Coronary artery (tissue), 2 donors: ENCODE measurements at regions not wholly inside any gene's neighbourhood (a gene's known extent, or its start where the extent isn't known, plus 50 kb on each side); places are given as distances from the start of the nearest gene placed in this dataset.

Experiments
- DNase-seq: peaks from one replicate; pipeline ENCODE4 v3.0.0-alpha.2; 2017; ENCODE audit warnings: low spot score
- H3K27ac ChIP-seq, 2 donors: fragments of 200-600 bp; sonication (generic); one replicate each; pipeline ENCODE4 v1.5.1; 2016 to 2019
- H3K4me3 ChIP-seq: fragments of 200-600 bp; sonication (generic); 2 replicates; pipeline ENCODE4 v1.5.1; 2016; ENCODE audit warnings: mild to moderate bottlenecking, moderate library complexity
- TF ChIP-seq, protein P1 (sequence below): fragments of 200-600 bp; sonication (generic); IDR thresholded peaks from one replicate; pipeline ENCODE4 v1.5.1; 2019; ENCODE audit warnings: antibody characterized with exemption

DNA sequence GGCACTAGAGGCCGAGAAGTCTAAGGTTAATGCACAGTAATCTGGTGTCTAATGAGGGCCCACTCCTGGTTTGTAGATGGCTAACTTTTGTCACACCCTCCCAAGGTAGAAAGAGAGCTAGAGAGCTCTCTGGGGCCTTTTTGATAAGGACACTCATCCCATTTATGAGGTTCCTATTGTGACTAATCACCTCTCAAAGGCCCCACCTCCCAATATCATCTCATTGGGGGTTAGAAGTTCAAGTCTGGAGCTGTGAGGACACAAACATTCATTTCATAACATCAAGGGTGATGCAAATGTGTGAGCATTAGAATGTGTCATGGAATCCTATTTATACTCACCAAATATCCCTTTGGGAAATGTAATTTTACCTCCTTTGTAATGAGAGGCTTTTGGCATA is 79.2 kb upstream of the SLC10A2 start:
- TF ChIP-seq, protein P1, sequence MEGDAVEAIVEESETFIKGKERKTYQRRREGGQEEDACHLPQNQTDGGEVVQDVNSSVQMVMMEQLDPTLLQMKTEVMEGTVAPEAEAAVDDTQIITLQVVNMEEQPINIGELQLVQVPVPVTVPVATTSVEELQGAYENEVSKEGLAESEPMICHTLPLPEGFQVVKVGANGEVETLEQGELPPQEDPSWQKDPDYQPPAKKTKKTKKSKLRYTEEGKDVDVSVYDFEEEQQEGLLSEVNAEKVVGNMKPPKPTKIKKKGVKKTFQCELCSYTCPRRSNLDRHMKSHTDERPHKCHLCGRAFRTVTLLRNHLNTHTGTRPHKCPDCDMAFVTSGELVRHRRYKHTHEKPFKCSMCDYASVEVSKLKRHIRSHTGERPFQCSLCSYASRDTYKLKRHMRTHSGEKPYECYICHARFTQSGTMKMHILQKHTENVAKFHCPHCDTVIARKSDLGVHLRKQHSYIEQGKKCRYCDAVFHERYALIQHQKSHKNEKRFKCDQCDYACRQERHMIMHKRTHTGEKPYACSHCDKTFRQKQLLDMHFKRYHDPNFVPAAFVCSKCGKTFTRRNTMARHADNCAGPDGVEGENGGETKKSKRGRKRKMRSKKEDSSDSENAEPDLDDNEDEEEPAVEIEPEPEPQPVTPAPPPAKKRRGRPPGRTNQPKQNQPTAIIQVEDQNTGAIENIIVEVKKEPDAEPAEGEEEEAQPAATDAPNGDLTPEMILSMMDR, result no peak
- Histone ChIP-seq H3K4me3 (no peak overlapping the region), H3K27ac (no peak overlapping the region)
- DNase-seq, result no peak

- no peak overlapping the region for H3K4me3 ChIP-seq
- DNase-seq, result no peak
- no peak overlapping the region for H3K27ac ChIP-seq
- TF ChIP-seq, protein P1, result no peak
Observed at GRCh38 chr13:103143432-103143831, 77.2 kb upstream of the SLC10A2 start.

DNA sequence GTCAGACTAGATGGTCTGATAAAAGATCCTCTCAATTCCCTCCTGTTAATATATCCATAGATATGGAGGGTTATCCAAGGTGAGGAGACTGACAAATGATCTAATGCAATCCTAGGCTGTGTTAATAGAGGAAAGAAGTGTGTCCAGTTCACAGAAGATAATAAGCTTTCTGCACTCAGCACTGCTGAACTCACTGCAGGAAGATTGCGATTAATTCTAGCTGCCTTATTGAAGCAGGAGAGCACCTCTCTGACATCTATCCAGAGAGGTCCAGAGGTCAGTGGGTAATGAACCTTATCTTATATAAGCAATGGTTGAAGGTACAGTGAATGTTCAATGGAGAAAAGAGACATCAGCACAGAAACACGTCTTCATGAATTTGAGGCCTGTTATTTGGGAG is 75.9 kb upstream of the SLC10A2 start:
- no peak overlapping the region for H3K27ac ChIP-seq
- H3K4me3 ChIP-seq, result no peak overlapping the region
- no peak for DNase-seq
- TF ChIP-seq, protein P1, result no peak

- no peak overlapping the region for H3K4me3 ChIP-seq
- no peak overlapping the region for H3K27ac ChIP-seq
- TF ChIP-seq, protein P1, result no peak
- no peak for DNase-seq
Observed at GRCh38 chr13:103140001-103140671, 73.9 kb upstream of the SLC10A2 start.

GRCh38 chr13:103134271-103134670 is 68.1 kb upstream of the SLC10A2 start:
- DNase-seq, result no peak
- TF ChIP-seq, protein P1, result no peak
- Histone ChIP-seq H3K4me3 (no peak overlapping the region), H3K27ac (no peak overlapping the region)

DNA sequence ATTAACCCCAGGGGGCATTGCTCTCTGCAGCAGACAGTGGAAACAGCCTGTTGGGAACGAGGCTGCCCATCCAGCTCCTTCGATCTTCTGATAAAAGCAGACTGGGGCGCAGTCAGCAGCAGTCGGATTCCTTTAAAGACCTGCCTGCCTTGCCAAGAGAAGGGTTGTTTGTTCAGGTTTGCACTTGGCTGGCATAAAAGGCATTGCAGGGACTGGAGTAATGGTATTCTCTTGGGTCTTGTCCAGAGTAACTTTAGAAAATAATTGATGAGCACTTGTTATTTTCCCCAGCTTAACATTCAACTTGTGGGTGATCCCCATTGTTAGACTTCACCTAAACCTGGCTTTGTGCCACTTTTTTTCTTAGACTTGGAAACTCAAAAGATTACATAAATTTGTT is 67.3 kb upstream of the SLC10A2 start:
- TF ChIP-seq, protein P1, result no peak
- no peak overlapping the region for H3K27ac ChIP-seq

GRCh38 chr13:103130681-103131210 is 64.5 kb upstream of the SLC10A2 start:
- Histone ChIP-seq H3K4me3 (no peak overlapping the region), H3K27ac (no peak overlapping the region)
- no peak for DNase-seq
- TF ChIP-seq, protein P1, result no peak

More for the DNA sequence above, 67.3 kb upstream of the SLC10A2 start:
- no peak for DNase-seq
- no peak overlapping the region for H3K4me3 ChIP-seq
